ENCODE measurements at regions not wholly inside any gene's neighbourhood (a gene's known extent, or its start where the extent isn't known, plus 50 kb on each side); places are given as distances from the start of the nearest gene placed in this dataset.
A peak's percentile ranks its signal among the peaks of the same experiment; 100 is the strongest.

DNA sequence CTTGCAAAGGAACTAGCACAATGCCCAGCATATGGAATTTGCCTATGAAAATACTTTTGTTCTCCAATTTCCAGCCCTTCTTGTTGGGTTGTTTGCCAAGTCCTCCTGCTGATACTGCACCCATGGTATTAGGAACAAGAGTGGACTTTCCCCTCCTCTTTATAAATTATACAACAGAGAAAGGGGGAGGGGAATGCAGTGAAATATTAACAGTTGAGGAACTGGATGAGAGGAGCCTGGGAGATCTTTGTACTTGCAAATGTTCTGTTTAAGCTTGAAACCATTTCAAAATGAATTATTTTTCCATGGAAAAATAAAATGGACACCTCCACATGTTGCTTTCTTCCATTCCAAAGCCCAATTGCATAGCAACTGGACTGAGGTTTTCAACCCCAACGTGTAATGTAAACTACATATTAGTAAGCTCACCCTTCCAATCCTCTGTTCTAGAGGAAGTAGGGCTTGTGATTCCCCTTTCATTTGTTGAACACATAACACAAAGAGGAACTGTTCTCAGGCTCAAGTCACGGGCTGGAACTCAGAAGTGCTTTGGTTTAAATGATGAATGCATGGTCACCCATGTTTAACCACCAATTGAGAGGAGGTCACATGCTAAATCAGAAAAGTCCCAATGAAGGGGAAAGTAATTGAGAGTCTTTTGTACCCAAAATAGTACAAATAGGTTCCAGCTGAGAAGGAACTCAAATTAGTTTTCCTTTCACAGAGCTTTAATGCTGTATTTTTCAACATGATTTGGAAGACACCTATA, 66.2 kb upstream of the ZC3H12C start:
- DNase-seq (ENCODE audit: low read depth): peak; percentile 9
- H3K4me3 ChIP-seq (ENCODE audit: low read depth, low read length): no peak overlapping the region
- TF ChIP-seq MYC (IDR thresholded peaks at IDR 0.05; ENCODE audit: low read depth, low read length) (no peak), POLR2A (IDR thresholded peaks at IDR 0.05; ENCODE audit: extremely low read depth, insufficient read length) (no peak)
- TF ChIP-seq, protein P1, sequence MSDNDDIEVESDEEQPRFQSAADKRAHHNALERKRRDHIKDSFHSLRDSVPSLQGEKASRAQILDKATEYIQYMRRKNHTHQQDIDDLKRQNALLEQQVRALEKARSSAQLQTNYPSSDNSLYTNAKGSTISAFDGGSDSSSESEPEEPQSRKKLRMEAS (IDR thresholded peaks at IDR 0.05; ENCODE audit: low read depth, low read length): no peak
- TF ChIP-seq, protein P2, sequence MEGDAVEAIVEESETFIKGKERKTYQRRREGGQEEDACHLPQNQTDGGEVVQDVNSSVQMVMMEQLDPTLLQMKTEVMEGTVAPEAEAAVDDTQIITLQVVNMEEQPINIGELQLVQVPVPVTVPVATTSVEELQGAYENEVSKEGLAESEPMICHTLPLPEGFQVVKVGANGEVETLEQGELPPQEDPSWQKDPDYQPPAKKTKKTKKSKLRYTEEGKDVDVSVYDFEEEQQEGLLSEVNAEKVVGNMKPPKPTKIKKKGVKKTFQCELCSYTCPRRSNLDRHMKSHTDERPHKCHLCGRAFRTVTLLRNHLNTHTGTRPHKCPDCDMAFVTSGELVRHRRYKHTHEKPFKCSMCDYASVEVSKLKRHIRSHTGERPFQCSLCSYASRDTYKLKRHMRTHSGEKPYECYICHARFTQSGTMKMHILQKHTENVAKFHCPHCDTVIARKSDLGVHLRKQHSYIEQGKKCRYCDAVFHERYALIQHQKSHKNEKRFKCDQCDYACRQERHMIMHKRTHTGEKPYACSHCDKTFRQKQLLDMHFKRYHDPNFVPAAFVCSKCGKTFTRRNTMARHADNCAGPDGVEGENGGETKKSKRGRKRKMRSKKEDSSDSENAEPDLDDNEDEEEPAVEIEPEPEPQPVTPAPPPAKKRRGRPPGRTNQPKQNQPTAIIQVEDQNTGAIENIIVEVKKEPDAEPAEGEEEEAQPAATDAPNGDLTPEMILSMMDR (IDR thresholded peaks at IDR 0.05; ENCODE audit: low read depth, low read length): no peak

DNA sequence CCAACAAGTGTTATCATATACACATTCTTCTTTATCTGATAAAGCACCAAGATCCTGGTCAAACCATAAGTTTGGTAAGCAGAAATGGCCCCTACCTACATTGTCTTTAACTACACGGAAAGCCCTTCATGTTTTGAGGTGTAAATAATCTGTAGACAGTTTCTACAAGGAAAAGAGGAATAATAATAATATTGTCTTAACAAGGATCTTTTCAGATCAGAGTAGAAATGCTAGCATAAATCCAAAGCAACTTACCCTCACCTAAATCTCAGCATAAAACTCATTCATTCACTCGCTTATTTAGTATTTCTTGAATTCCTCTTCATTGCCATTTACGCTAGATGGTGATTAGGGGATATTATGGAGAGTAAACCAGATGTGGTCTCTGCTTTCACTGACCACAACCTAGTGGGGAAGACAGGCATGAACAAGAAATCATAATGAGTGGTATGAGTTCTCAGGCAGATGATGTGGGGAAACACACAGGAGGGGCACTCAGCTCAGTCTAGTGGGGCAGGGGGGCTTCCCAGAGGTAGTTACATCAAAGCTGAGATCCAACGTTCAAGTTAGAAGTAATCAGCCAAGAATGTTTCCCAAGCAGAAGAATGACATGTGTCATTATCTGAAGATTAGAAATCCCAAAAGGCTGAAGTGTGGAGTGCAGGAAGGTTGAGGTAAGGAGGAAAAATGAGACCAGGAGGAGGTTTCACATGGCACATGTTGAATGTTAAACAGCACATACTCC, 65.4 kb upstream of the ZC3H12C start:
- DNase-seq (ENCODE audit: low read depth): no peak
- H3K4me3 ChIP-seq (ENCODE audit: low read depth, low read length): no peak overlapping the region
- TF ChIP-seq MYC (IDR thresholded peaks at IDR 0.05; ENCODE audit: low read depth, low read length) (no peak), POLR2A (IDR thresholded peaks at IDR 0.05; ENCODE audit: extremely low read depth, insufficient read length) (no peak)
- TF ChIP-seq, protein P1 (IDR thresholded peaks at IDR 0.05; ENCODE audit: low read depth, low read length): no peak
- TF ChIP-seq, protein P2 (IDR thresholded peaks at IDR 0.05; ENCODE audit: low read depth, low read length): no peak

DNA sequence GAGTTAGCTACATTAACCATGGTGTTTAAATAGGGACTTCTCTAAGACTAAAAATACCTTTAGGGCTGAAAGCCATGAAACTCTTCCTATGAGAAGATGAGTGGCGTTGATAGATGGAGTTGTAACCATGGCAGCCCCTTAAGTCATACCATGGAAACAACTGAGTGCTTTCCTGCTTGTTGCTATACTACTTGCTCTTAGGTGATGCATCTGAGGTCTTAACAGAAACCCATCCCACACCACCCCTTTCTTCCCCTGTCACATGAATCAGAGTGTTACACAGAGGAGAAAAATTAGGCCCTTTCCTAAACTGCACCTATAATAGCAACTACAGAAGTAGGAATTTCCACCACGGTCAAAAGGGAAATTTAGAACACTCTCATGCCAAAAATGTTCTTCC, 64.3 kb upstream of the ZC3H12C start:
- TF ChIP-seq POLR2A (IDR thresholded peaks at IDR 0.05; ENCODE audit: extremely low read depth, insufficient read length) (no peak), MYC (IDR thresholded peaks at IDR 0.05; ENCODE audit: low read depth, low read length) (no peak)
- TF ChIP-seq, protein P1 (IDR thresholded peaks at IDR 0.05; ENCODE audit: low read depth, low read length): no peak
- TF ChIP-seq, protein P2 (IDR thresholded peaks at IDR 0.05; ENCODE audit: low read depth, low read length): no peak
- no peak overlapping the region for H3K4me3 ChIP-seq (ENCODE audit: low read depth, low read length)
- no peak for DNase-seq (ENCODE audit: low read depth)

DNA sequence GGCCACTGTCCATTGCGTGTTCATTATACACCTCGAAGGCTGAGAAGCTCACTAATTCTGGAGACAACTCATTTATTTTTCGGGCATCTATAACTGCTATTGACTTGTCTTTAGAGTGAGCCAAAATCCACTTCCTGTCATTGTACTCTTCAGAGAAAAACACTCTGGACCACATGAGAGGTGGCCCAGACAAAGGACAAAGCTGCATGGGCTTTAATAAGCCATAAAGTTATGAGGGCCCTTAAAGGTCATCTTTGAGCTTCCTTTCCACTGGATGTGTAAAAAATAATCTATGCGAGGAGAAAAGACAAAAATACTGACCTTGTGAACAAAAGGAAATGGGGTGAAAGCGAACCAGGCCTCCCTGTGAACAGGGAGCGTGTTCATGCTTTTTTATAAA, 63.5 kb upstream of the ZC3H12C start:
- DNase-seq (ENCODE audit: low read depth): no peak

DNA sequence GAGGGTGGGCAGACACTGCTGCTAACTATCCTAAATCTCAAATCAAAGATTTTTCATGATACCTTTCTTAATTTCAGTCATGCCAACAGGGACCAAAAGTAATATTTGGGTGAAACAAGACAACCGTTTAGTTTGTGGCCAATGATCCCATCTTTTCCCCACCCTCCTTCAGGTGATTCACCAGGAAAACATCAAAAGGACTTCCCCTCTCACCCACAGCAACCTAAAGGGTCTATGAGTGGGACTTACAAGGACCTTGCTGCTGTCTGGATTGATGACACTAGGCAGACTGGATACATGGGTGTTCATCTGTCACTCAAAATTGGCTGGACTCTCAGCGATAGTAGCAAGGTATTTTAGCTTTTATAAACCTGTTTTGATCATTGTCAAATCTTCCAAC, 62.0 kb upstream of the ZC3H12C start:
- no peak for DNase-seq (ENCODE audit: low read depth)
- no peak overlapping the region for H3K4me3 ChIP-seq (ENCODE audit: low read depth, low read length)
- TF ChIP-seq, protein P2 (IDR thresholded peaks at IDR 0.05; ENCODE audit: low read depth, low read length): no peak
- TF ChIP-seq, protein P1 (IDR thresholded peaks at IDR 0.05; ENCODE audit: low read depth, low read length): no peak

More for the DNA sequence above, 63.5 kb upstream of the ZC3H12C start:
- H3K4me3 ChIP-seq (ENCODE audit: low read depth, low read length): no peak overlapping the region
- TF ChIP-seq, protein P1 (IDR thresholded peaks at IDR 0.05; ENCODE audit: low read depth, low read length): no peak
- TF ChIP-seq, protein P2 (IDR thresholded peaks at IDR 0.05; ENCODE audit: low read depth, low read length): no peak
- no peak for TF ChIP-seq MYC (IDR thresholded peaks at IDR 0.05; ENCODE audit: low read depth, low read length)
- no peak for TF ChIP-seq POLR2A (IDR thresholded peaks at IDR 0.05; ENCODE audit: extremely low read depth, insufficient read length)
